AG09309 (cell line): ENCODE measurements at regions not wholly inside any gene's neighbourhood (a gene's known extent, or its start where the extent isn't known, plus 50 kb on each side); places are given as distances from the start of the nearest gene placed in this dataset.

Experiments
- DNase-seq: peaks from one replicate; pipeline ENCODE4 v3.0.0-alpha.2; 2010; ENCODE audit warnings: low read depth
- H3K4me3 ChIP-seq: 2 replicates; pipeline ENCODE4 v1.5.1; 2011; ENCODE audit warnings: mild to moderate bottlenecking, low read depth, low read length, moderate library complexity; ENCODE audit not compliant: control insufficient read depth
- CTCF ChIP-seq: IDR thresholded peaks from 2 replicates; pipeline ENCODE4 v1.5.1; 2011; ENCODE audit warnings: mild to moderate bottlenecking, low read depth, low read length, inconsistent platforms; ENCODE audit not compliant: insufficient read depth, control insufficient read depth; ENCODE audit errors: missing control alignments

GRCh38 chr14:28656704-28657255 is 109.8 kb upstream of the FOXG1 start:
- TF ChIP-seq CTCF, result no peak

GRCh38 chr14:28661171-28661772 is 105.3 kb upstream of the FOXG1 start:
- TF ChIP-seq CTCF, result no peak
- no peak overlapping the region for H3K4me3 ChIP-seq
- DNase-seq, result no peak

More at GRCh38 chr14:28656704-28657255, 109.8 kb upstream of the FOXG1 start:
- DNase-seq, result no peak
- no peak overlapping the region for H3K4me3 ChIP-seq

- no peak for TF ChIP-seq CTCF
- H3K4me3 ChIP-seq, result no peak overlapping the region
- no peak for DNase-seq
Measured at GRCh38 chr14:28666961-28667360, 99.6 kb upstream of the FOXG1 start.

GRCh38 chr14:28671425-28671824 is 95.2 kb upstream of the FOXG1 start:
- no peak for TF ChIP-seq CTCF
- no peak for DNase-seq
- H3K4me3 ChIP-seq, result no peak overlapping the region

- DNase-seq, result no peak
- H3K4me3 ChIP-seq, result no peak overlapping the region
- no peak for TF ChIP-seq CTCF
Measured at GRCh38 chr14:28673056-28673455, 93.5 kb upstream of the FOXG1 start.

- DNase-seq, result no peak
- no peak for TF ChIP-seq CTCF
- no peak overlapping the region for H3K4me3 ChIP-seq
Measured at GRCh38 chr14:28676479-28676878, 90.1 kb upstream of the FOXG1 start.

GRCh38 chr14:28677381-28677780 is 89.2 kb upstream of the FOXG1 start:
- no peak for TF ChIP-seq CTCF
- no peak overlapping the region for H3K4me3 ChIP-seq
- DNase-seq, result no peak
